Nephron (organoid): ENCODE measurements at regions not wholly inside any gene's neighbourhood (a gene's known extent, or its start where the extent isn't known, plus 50 kb on each side); places are given as distances from the start of the nearest gene placed in this dataset.

ENCODE experiments used
- H3K27ac Mint-ChIP-seq, 3 experiments: 2 replicates each; pipeline ENCODE4 v1.8.0; 2020; ENCODE audit warnings: mixed read lengths in 3 of 3, mild to moderate bottlenecking in 2 of 3, moderate library complexity in 1 of 3
- H3K27me3 Mint-ChIP-seq: 2 replicates; pipeline ENCODE4 v1.8.0; 2021; ENCODE audit warnings: low read depth, mild to moderate bottlenecking, moderate library complexity, mixed read lengths
- H3K36me3 Mint-ChIP-seq: 2 replicates; pipeline ENCODE4 v1.8.0; 2020; ENCODE audit warnings: low read depth, mixed read lengths
- H3K4me1 Mint-ChIP-seq: 2 replicates; pipeline ENCODE4 v1.8.0; 2020; ENCODE audit warnings: mixed read lengths
- H3K4me3 Mint-ChIP-seq, 3 experiments: 2 replicates each; pipeline ENCODE4 v1.8.0; 2020; ENCODE audit warnings: mild to moderate bottlenecking in 3 of 3, mixed read lengths in 3 of 3, moderate library complexity in 2 of 3
- H3K9me3 Mint-ChIP-seq: 2 replicates; pipeline ENCODE4 v1.8.0; 2020; ENCODE audit warnings: mixed read lengths
- TF ChIP-seq, protein P1 (sequence below), 3 experiments: fragments of 200-600 bp; sonication (generic); IDR thresholded peaks; one replicate each; pipeline ENCODE4 v1.5.0; 2021; ENCODE audit warnings: antibody characterized with exemption in 3 of 3; ENCODE audit not compliant: unreplicated experiment in 3 of 3

DNA sequence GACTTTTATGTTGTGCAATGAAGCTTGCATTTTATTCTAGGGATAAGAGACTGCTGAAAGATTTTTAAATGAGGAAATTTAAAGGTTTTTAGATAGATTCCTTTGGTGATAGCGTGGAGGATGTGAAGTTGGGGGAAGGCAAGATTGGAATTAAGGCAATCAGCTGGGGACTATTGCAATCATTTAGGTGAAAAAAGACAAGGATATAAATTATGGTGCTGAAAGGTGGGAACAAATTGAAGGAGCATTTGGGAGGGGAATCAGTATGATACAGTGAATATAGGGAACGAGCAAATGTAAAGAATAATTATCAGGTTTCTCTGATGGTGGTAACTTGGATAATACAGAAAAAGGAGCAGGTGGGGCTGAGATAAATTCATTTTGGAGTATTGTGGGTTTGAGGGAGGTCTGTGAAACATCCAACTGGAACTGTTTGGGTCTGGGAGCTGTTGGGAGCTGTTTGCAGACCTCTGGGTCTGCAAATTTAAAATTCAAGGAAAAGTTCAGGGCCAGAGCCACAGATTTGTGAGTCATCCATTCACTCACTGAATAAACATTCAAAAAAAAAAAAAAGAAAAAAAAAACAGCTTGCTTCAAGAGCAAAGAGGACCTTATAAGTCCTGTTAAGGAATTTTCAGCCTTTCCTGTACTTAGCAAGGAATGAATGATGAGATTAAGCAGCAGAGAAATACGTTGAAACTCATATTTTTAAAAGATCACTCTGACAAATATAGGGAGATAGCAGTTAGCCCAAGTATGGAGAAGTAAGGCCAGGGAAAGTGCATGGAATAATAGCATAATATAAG, 257.5 kb upstream of the FN1 start:
- H3K27me3 Mint-ChIP-seq, result peaks cover under 1% of the 10 kb centered on the region
- no peak overlapping the region for H3K4me3 Mint-ChIP-seq
- no peaks in the 10 kb centered on the region for H3K36me3 Mint-ChIP-seq
- TF ChIP-seq, protein P1, sequence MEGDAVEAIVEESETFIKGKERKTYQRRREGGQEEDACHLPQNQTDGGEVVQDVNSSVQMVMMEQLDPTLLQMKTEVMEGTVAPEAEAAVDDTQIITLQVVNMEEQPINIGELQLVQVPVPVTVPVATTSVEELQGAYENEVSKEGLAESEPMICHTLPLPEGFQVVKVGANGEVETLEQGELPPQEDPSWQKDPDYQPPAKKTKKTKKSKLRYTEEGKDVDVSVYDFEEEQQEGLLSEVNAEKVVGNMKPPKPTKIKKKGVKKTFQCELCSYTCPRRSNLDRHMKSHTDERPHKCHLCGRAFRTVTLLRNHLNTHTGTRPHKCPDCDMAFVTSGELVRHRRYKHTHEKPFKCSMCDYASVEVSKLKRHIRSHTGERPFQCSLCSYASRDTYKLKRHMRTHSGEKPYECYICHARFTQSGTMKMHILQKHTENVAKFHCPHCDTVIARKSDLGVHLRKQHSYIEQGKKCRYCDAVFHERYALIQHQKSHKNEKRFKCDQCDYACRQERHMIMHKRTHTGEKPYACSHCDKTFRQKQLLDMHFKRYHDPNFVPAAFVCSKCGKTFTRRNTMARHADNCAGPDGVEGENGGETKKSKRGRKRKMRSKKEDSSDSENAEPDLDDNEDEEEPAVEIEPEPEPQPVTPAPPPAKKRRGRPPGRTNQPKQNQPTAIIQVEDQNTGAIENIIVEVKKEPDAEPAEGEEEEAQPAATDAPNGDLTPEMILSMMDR (IDR thresholded peaks at IDR 0.05; ENCODE audit: unreplicated experiment in 3 of 3), result no peak
- H3K9me3 Mint-ChIP-seq, result peaks cover 6% of the 10 kb centered on the region
- H3K4me1 Mint-ChIP-seq, result peaks cover 22% of the 10 kb centered on the region
- H3K27ac Mint-ChIP-seq, result peak overlapping the region in 2 of 3 experiments; percentile 1 to 15

DNA sequence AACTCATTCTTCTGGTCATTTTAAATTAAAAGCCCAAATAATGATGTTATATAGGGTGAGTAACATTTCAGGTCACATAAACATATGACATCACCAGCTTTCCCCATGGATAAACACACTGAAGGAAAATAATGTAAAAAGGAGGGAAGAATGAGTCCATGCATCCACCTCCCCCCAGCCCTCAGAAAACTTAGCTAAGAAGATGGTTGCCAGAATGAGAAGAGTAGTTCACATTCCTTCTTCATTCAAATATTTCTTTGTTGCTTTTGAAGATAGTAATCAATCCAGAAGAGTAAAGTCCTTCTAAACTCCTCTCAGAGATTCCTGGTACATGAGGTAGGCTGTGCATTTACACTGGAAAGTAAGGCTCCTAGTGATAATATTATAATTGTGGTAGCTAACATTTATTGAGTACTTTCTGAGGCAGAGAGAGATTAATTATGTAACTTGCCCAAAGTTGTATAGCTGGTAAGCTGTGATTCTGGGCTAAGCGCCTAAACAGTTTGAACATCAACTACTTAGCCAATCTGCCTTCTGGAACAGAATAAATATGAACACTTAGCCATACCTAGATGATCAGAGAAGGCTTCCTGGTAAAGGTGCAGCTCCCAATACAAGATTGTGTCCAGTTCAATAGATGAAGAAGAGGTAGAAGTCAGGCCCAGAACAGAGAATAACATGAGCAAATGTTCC, 256.7 kb upstream of the FN1 start:
- H3K9me3 Mint-ChIP-seq, result peaks cover 2% of the 10 kb centered on the region
- peak overlapping the region in 2 of 3 experiments; percentile 1 to 19 for H3K27ac Mint-ChIP-seq
- no peaks in the 10 kb centered on the region for H3K36me3 Mint-ChIP-seq
- H3K27me3 Mint-ChIP-seq, result peaks cover 3% of the 10 kb centered on the region
- TF ChIP-seq, protein P1 (IDR thresholded peaks at IDR 0.05; ENCODE audit: unreplicated experiment in 3 of 3), result no peak
- H3K4me1 Mint-ChIP-seq, result peaks cover 22% of the 10 kb centered on the region
- no peak overlapping the region for H3K4me3 Mint-ChIP-seq

DNA sequence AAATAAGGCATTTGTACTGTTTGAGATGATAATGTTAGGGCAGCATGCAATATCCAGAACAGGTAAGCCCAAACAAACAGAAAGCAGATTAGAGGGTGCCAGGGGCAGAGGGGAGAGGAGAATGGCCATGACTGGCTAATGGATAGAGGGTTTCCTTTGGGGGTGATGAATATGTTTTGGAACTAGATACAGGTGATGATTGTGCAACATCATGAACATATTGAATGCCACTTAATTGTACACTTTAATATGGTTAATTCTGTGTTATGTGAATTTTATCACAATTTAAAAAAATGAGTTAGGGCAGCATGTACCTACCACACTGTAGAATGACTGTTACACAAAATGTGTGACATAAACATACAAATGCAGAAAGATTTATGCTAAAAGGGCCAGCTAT, 255.5 kb upstream of the FN1 start:
- Mint-ChIP-seq H3K9me3 (no peaks in the 10 kb centered on the region), H3K4me3 (no peak overlapping the region), H3K4me1 (peaks cover 22% of the 10 kb centered on the region), H3K36me3 (no peaks in the 10 kb centered on the region), H3K27me3 (peaks cover 3% of the 10 kb centered on the region), H3K27ac (no peak overlapping the region)
- TF ChIP-seq, protein P1 (IDR thresholded peaks at IDR 0.05; ENCODE audit: unreplicated experiment in 3 of 3), result no peak

GRCh38 chr2:215687149-215688031, 251.5 kb upstream of the FN1 start:
- TF ChIP-seq, protein P1 (IDR thresholded peaks at IDR 0.05; ENCODE audit: unreplicated experiment in 3 of 3), result no peak
- H3K36me3 Mint-ChIP-seq, result no peaks in the 10 kb centered on the region
- H3K27ac Mint-ChIP-seq, result no peak overlapping the region
- H3K4me1 Mint-ChIP-seq, result peaks cover 18% of the 10 kb centered on the region
- no peaks in the 10 kb centered on the region for H3K9me3 Mint-ChIP-seq
- no peak overlapping the region for H3K4me3 Mint-ChIP-seq
- peaks cover 3% of the 10 kb centered on the region for H3K27me3 Mint-ChIP-seq

- H3K27ac Mint-ChIP-seq, result peak overlapping the region in 2 of 3 experiments; percentile 12 to 68
- no peaks in the 10 kb centered on the region for H3K36me3 Mint-ChIP-seq
- H3K4me3 Mint-ChIP-seq, result no peak overlapping the region
- peaks cover 17% of the 10 kb centered on the region for H3K4me1 Mint-ChIP-seq
- H3K9me3 Mint-ChIP-seq, result no peaks in the 10 kb centered on the region
- H3K27me3 Mint-ChIP-seq, result peaks cover 3% of the 10 kb centered on the region
- TF ChIP-seq, protein P1 (IDR thresholded peaks at IDR 0.05; ENCODE audit: unreplicated experiment in 3 of 3), result no peak
Observed at GRCh38 chr2:215685238-215685990, 249.5 kb upstream of the FN1 start.
